B cell (primary cell): ENCODE measurements at regions not wholly inside any gene's neighbourhood (a gene's known extent, or its start where the extent isn't known, plus 50 kb on each side); places are given as distances from the start of the nearest gene placed in this dataset.

Source experiments
- EZH2 ChIP-seq: IDR thresholded peaks from 2 replicates; pipeline ENCODE4 v1.6.1; 2012; ENCODE audit warnings: borderline replicate concordance, low read depth, mild to moderate bottlenecking, moderate library complexity, low read length; ENCODE audit not compliant: insufficient read depth, poor library complexity, severe bottlenecking
- TF ChIP-seq, protein P1 (sequence below): fragments of 200-600 bp; IDR thresholded peaks from one replicate; pipeline ENCODE4 v1.8.0; 2022; ENCODE audit warnings: antibody characterized with exemption, mild to moderate bottlenecking

DNA sequence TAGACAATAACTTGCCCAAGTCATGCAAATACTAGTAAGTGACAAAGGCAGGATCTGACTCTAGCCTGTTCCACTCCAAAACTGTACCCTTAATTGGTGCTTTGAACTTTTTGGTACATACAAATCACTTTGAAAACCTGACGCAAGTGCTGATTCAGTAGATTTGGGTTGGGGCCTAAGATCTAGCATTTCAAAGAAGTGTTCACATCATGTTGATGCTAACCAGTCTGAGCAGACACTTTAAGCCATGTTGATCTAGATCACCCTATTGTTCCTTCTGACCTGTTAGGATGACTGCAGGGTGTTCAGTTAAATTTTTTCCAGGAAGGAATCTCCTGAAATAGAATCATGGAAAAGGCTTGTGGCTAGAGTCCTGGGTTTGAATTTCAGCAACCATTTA lies 57.7 kb upstream of the CPEB4 start:
- TF ChIP-seq, protein P1, sequence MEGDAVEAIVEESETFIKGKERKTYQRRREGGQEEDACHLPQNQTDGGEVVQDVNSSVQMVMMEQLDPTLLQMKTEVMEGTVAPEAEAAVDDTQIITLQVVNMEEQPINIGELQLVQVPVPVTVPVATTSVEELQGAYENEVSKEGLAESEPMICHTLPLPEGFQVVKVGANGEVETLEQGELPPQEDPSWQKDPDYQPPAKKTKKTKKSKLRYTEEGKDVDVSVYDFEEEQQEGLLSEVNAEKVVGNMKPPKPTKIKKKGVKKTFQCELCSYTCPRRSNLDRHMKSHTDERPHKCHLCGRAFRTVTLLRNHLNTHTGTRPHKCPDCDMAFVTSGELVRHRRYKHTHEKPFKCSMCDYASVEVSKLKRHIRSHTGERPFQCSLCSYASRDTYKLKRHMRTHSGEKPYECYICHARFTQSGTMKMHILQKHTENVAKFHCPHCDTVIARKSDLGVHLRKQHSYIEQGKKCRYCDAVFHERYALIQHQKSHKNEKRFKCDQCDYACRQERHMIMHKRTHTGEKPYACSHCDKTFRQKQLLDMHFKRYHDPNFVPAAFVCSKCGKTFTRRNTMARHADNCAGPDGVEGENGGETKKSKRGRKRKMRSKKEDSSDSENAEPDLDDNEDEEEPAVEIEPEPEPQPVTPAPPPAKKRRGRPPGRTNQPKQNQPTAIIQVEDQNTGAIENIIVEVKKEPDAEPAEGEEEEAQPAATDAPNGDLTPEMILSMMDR, result no peak
- no peak for TF ChIP-seq EZH2
